H1 (cell line): ENCODE measurements at regions not wholly inside any gene's neighbourhood (a gene's known extent, or its start where the extent isn't known, plus 50 kb on each side); places are given as distances from the start of the nearest gene placed in this dataset.

ENCODE experiments used
- ATF2 ChIP-seq: IDR thresholded peaks from 2 replicates; pipeline ENCODE4 v1.6.1; 2012; ENCODE audit warnings: low read length, inconsistent platforms
- CBX5 ChIP-seq: fragments of 300-800, 300-1000 bp; sonication (generic); IDR thresholded peaks from 2 replicates; pipeline ENCODE4 v1.7.1; 2016; ENCODE audit warnings: antibody characterized with exemption, low read length, low read depth
- FOSL1 ChIP-seq: IDR thresholded peaks from 2 replicates; pipeline ENCODE4 v1.6.1; 2011; ENCODE audit warnings: mild to moderate bottlenecking, low read depth, low read length, moderate library complexity; ENCODE audit not compliant: insufficient read depth
- JUN ChIP-seq: IDR thresholded peaks from 2 replicates; pipeline ENCODE4 v1.6.1; 2011; ENCODE audit warnings: low read depth, mild to moderate bottlenecking, improper control_type of control experiment, low read length
- MAFK ChIP-seq: IDR thresholded peaks from 2 replicates; pipeline ENCODE4 v1.6.1; 2012; ENCODE audit warnings: low read depth, mild to moderate bottlenecking, improper control_type of control experiment, low read length
- RNF2 ChIP-seq: fragments of 200-900, 300-1000 bp; sonication (generic); IDR thresholded peaks from 2 replicates; pipeline ENCODE4 v1.7.1; 2016; ENCODE audit warnings: borderline replicate concordance, low read depth, mild to moderate bottlenecking, antibody characterized with exemption, low read length; ENCODE audit not compliant: poor library complexity, severe bottlenecking; ENCODE audit errors: missing control alignments
- SIX5 ChIP-seq: IDR thresholded peaks from 2 replicates; pipeline ENCODE4 v1.6.1; 2011; ENCODE audit warnings: mild to moderate bottlenecking, low read depth, low read length
- TBP ChIP-seq: IDR thresholded peaks from 2 replicates; pipeline ENCODE4 v1.6.1; 2011; ENCODE audit warnings: low read depth, low read length, improper control_type of control experiment
- ZNF274 ChIP-seq: IDR thresholded peaks from 2 replicates; pipeline ENCODE4 v1.7.0; 2012; ENCODE audit warnings: low read length, borderline replicate concordance; ENCODE audit errors: extremely low read depth
- TF ChIP-seq, protein P1 (sequence below): fragments of 300-600 bp; sonication (generic); IDR thresholded peaks from 2 replicates; pipeline ENCODE4 v1.7.1; 2012; ENCODE audit warnings: low read length, moderate library complexity, mild to moderate bottlenecking, inconsistent platforms; ENCODE audit not compliant: insufficient replicate concordance

DNA sequence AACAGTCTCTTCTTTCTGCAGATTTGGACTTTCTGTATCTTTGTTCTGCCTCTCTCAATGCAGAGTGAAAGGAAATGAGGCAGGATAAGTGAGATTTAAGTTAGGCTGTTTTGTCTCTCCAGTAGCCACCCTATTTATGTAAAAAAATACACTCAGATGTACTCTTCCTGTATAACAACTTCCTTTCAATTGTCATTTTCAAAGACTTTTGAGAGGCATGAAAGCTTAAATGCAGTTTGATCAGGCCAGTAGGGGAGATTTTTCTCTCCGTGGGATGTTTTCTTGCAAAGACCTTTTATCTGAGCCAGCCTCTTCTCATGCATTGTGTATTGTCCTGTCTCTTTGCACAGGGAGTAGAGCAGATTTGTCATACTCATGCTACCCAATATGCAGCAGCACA, 166.8 kb downstream of the SLITRK5 start (continued):
- TF ChIP-seq, protein P1, sequence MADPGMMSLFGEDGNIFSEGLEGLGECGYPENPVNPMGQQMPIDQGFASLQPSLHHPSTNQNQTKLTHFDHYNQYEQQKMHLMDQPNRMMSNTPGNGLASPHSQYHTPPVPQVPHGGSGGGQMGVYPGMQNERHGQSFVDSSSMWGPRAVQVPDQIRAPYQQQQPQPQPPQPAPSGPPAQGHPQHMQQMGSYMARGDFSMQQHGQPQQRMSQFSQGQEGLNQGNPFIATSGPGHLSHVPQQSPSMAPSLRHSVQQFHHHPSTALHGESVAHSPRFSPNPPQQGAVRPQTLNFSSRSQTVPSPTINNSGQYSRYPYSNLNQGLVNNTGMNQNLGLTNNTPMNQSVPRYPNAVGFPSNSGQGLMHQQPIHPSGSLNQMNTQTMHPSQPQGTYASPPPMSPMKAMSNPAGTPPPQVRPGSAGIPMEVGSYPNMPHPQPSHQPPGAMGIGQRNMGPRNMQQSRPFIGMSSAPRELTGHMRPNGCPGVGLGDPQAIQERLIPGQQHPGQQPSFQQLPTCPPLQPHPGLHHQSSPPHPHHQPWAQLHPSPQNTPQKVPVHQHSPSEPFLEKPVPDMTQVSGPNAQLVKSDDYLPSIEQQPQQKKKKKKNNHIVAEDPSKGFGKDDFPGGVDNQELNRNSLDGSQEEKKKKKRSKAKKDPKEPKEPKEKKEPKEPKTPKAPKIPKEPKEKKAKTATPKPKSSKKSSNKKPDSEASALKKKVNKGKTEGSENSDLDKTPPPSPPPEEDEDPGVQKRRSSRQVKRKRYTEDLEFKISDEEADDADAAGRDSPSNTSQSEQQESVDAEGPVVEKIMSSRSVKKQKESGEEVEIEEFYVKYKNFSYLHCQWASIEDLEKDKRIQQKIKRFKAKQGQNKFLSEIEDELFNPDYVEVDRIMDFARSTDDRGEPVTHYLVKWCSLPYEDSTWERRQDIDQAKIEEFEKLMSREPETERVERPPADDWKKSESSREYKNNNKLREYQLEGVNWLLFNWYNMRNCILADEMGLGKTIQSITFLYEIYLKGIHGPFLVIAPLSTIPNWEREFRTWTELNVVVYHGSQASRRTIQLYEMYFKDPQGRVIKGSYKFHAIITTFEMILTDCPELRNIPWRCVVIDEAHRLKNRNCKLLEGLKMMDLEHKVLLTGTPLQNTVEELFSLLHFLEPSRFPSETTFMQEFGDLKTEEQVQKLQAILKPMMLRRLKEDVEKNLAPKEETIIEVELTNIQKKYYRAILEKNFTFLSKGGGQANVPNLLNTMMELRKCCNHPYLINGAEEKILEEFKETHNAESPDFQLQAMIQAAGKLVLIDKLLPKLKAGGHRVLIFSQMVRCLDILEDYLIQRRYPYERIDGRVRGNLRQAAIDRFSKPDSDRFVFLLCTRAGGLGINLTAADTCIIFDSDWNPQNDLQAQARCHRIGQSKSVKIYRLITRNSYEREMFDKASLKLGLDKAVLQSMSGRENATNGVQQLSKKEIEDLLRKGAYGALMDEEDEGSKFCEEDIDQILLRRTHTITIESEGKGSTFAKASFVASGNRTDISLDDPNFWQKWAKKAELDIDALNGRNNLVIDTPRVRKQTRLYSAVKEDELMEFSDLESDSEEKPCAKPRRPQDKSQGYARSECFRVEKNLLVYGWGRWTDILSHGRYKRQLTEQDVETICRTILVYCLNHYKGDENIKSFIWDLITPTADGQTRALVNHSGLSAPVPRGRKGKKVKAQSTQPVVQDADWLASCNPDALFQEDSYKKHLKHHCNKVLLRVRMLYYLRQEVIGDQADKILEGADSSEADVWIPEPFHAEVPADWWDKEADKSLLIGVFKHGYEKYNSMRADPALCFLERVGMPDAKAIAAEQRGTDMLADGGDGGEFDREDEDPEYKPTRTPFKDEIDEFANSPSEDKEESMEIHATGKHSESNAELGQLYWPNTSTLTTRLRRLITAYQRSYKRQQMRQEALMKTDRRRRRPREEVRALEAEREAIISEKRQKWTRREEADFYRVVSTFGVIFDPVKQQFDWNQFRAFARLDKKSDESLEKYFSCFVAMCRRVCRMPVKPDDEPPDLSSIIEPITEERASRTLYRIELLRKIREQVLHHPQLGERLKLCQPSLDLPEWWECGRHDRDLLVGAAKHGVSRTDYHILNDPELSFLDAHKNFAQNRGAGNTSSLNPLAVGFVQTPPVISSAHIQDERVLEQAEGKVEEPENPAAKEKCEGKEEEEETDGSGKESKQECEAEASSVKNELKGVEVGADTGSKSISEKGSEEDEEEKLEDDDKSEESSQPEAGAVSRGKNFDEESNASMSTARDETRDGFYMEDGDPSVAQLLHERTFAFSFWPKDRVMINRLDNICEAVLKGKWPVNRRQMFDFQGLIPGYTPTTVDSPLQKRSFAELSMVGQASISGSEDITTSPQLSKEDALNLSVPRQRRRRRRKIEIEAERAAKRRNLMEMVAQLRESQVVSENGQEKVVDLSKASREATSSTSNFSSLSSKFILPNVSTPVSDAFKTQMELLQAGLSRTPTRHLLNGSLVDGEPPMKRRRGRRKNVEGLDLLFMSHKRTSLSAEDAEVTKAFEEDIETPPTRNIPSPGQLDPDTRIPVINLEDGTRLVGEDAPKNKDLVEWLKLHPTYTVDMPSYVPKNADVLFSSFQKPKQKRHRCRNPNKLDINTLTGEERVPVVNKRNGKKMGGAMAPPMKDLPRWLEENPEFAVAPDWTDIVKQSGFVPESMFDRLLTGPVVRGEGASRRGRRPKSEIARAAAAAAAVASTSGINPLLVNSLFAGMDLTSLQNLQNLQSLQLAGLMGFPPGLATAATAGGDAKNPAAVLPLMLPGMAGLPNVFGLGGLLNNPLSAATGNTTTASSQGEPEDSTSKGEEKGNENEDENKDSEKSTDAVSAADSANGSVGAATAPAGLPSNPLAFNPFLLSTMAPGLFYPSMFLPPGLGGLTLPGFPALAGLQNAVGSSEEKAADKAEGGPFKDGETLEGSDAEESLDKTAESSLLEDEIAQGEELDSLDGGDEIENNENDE, result no peak
- TF ChIP-seq CBX5 (no peak), ATF2 (no peak), FOSL1 (no peak), RNF2 (no peak), JUN (no peak), TBP (no peak), SIX5 (no peak), ZNF274 (no peak), MAFK (no peak)
